Choroid plexus epithelial cell (primary cell): ENCODE measurements at regions not wholly inside any gene's neighbourhood (a gene's known extent, or its start where the extent isn't known, plus 50 kb on each side); places are given as distances from the start of the nearest gene placed in this dataset.

Experiments used
- DNase-seq: peaks from one replicate; pipeline ENCODE4 v3.0.0-alpha.2; 2010; ENCODE audit warnings: low read depth
- H3K4me3 ChIP-seq: 2 replicates; pipeline ENCODE4 v1.5.1; 2011; ENCODE audit warnings: low read depth, mild to moderate bottlenecking, control low read depth, low read length, moderate library complexity
- TF ChIP-seq, protein P1 (sequence below): conservative IDR thresholded peaks from 2 replicates; pipeline ENCODE4 v1.5.1; 2011; ENCODE audit warnings: low read depth, mild to moderate bottlenecking, control low read depth, inconsistent platforms, low read length, moderate library complexity

DNA sequence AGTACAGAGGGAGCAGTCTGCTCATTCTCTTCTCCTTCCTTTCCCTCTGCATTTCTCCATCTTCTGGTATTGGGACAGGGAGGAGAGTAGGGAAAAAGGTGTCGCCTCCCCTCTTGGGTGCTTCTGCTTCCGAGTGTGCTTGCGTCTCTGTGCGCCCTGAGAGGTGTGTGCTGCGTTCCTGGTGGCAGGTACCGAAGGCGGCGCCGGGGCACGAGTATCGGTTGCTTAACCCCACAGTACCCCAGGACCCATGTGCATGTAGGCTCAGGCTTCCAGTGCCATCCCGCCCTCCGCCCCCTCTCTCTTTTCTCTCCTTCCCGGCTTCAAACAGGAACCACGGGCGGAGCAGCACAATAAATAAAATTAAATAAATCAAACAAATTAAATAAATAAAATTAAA lies 169.3 kb upstream of the GLI3 start:
- no peak overlapping the region for H3K4me3 ChIP-seq
- TF ChIP-seq, protein P1, sequence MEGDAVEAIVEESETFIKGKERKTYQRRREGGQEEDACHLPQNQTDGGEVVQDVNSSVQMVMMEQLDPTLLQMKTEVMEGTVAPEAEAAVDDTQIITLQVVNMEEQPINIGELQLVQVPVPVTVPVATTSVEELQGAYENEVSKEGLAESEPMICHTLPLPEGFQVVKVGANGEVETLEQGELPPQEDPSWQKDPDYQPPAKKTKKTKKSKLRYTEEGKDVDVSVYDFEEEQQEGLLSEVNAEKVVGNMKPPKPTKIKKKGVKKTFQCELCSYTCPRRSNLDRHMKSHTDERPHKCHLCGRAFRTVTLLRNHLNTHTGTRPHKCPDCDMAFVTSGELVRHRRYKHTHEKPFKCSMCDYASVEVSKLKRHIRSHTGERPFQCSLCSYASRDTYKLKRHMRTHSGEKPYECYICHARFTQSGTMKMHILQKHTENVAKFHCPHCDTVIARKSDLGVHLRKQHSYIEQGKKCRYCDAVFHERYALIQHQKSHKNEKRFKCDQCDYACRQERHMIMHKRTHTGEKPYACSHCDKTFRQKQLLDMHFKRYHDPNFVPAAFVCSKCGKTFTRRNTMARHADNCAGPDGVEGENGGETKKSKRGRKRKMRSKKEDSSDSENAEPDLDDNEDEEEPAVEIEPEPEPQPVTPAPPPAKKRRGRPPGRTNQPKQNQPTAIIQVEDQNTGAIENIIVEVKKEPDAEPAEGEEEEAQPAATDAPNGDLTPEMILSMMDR, result no peak
- DNase-seq, result no peak

DNA sequence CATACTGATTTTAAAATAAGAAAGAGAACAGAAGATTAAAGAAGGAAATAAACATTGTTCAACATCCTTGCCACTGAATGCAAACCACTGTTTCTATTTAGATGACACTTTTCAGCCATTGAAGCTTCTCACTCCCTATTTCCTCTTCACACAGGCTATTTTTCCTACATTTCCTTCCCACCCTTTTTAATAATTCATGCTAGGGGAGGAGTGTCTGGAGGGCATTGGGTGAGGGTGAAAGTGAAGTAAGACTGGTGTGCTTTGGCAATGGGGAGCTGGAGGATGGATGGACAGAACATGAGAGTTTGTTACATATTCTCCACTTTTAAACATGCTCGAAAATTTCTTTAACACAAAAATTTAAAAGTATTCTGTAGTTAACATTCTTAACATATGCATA lies 168.8 kb upstream of the GLI3 start:
- DNase-seq, result no peak
- TF ChIP-seq, protein P1, result no peak
- H3K4me3 ChIP-seq, result no peak overlapping the region

DNA sequence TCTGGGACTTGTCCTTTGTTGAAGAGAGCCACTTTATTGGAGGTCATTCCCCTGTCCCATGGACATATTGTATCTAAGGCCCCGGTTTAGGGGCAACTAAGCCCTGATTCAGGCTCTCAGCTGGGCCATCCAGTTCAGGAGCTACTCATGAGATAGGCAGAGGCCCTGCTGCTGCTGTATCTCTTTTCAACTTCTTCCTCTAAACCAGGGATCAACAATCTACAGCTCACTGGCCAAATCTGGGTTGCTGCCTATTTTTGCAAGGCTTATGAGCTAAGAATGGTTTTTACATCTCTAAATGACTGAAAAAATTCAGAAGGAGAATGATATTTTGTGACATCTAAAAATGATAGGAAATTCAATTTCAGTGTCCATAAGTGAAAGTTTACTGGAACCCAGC lies 166.8 kb upstream of the GLI3 start:
- DNase-seq, result no peak
- no peak overlapping the region for H3K4me3 ChIP-seq
- TF ChIP-seq, protein P1, result no peak

DNA sequence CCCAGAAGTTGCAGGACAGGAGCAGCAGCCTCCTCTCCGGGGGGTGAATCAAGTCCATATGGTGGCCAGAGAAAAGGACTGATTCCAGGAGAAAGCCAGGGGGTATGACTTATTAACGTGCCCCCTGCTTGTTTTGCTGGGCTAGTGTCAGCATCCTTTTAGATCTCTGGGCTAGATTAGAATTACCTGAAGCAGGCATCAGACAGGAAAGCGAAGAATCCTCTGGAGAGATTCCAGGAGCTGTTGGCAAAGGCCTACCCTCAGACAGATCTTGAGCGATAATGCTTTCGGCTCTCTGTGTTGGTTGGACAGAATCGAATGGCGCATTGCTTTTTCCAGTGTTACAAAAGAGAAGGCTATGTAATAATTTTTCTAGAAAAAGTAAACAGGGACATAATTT lies 164.0 kb upstream of the GLI3 start:
- TF ChIP-seq, protein P1, result no peak
- DNase-seq, result no peak
- H3K4me3 ChIP-seq, result no peak overlapping the region

DNA sequence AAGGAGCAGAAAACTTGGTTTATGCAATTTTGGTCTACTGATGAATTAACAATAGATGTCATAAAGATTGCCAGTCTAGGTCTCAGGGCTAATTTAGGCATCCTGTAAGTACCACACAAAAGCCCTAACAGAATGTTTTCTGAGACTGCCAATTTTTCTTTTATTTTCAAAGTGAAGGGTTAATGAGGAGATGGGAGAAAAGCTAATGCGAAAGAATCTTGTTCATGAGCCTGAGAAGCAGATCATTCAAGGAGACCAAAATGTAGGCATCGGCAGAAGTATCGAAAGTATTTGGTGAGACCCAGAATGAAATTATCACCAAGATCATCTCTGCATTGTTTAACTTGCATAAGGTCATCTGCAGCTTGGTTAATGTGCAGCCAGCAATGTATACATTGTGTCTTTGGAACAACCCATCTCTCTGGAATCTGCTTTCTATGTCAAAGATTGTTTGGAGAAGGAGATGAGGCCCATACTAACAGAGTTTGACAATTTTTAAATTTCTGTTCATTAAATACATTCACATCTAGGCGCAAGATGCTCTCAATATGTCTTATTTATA lies 163.3 kb upstream of the GLI3 start:
- TF ChIP-seq, protein P1, result no peak
- no peak for DNase-seq
- H3K4me3 ChIP-seq, result no peak overlapping the region

DNA sequence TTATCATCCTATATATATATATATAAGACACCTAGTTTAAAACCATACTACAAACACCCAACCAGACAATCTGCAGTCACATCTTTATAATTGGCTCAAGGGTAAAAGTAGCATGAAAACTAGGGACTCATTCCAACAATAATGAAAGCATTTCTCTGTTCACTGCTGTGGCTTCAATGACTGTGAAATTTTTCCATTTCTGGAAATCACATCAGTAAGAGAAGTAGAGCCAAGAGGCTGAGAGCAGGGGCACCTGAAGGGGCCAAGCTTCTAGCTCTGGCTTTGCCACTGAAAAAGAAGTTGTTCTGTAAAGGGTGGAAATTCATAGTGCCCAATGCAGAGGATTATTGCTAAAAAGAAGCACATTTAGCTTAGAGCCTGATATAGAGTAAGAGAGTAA lies 158.6 kb upstream of the GLI3 start:
- H3K4me3 ChIP-seq, result no peak overlapping the region
- TF ChIP-seq, protein P1, result no peak
- no peak for DNase-seq

DNA sequence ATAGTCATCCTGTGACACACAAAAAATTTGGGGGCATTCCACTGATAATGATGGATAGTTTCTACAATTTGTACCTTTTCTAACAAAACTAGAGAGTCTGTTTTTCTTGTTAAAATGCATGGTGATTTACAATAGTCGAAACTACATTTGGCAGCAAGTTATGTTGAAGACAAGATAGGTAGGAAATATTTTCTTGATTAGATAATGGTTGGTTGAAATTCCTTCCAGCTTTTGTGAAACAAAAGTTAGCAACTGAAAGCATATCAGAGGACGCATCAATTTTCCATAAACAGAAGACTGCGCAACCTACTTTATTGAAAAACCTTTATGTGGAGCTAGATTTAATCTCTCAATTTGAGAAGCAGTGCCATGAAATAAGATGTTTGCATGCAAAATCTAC lies 155.8 kb upstream of the GLI3 start:
- no peak overlapping the region for H3K4me3 ChIP-seq
- TF ChIP-seq, protein P1, result no peak
- no peak for DNase-seq
